Medulla oblongata (tissue), 1 donor: ENCODE measurements at regions not wholly inside any gene's neighbourhood (a gene's known extent, or its start where the extent isn't known, plus 50 kb on each side); places are given as distances from the start of the nearest gene placed in this dataset.
A peak's percentile ranks its signal among the peaks of the same experiment; 100 is the strongest.
"Not testable (repeated sequence)": the region's sequence is repeated elsewhere in the genome, so short reads cannot be mapped to it uniquely, and the experiment has no call there.

ENCODE experiments used
- DNase-seq: peaks from one replicate; pipeline ENCODE4 v3.0.0-alpha.2; 2015; ENCODE audit errors: extremely low spot score

GRCh38 chr3:87101861-87102625, 111.1 kb upstream of the VGLL3 start:
- no peak for DNase-seq

- DNase-seq = not testable (repeated sequence)
Measured at GRCh38 chr3:87097733-87098132, 106.8 kb upstream of the VGLL3 start.

- no peak for DNase-seq
Measured at GRCh38 chr3:87090631-87091030, 99.7 kb upstream of the VGLL3 start.

- peak; percentile 92 for DNase-seq
Measured at GRCh38 chr3:87088993-87089841, 98.3 kb upstream of the VGLL3 start.

- peak; percentile 41 for DNase-seq
Measured at GRCh38 chr3:87088430-87088992, 97.6 kb upstream of the VGLL3 start.

GRCh38 chr3:87084868-87085267, 93.9 kb upstream of the VGLL3 start:
- DNase-seq = no peak

- DNase-seq = peak; percentile 88
Measured at GRCh38 chr3:87082796-87083440, 92.0 kb upstream of the VGLL3 start.

- no peak for DNase-seq
Measured at GRCh38 chr3:87077355-87077754, 86.4 kb upstream of the VGLL3 start.

- no peak for DNase-seq
Measured at GRCh38 chr3:87076946-87077345, 86.0 kb upstream of the VGLL3 start.

- DNase-seq = no peak
Measured at GRCh38 chr3:87073496-87074145, 82.7 kb upstream of the VGLL3 start.

- DNase-seq = no peak
Measured at GRCh38 chr3:87072446-87072845, 81.5 kb upstream of the VGLL3 start.

- no peak for DNase-seq
Measured at GRCh38 chr3:87069971-87070370, 79.0 kb upstream of the VGLL3 start.

- no peak for DNase-seq
Measured at GRCh38 chr3:87069021-87069420, 78.1 kb upstream of the VGLL3 start.

- DNase-seq = no peak
Measured at GRCh38 chr3:87062685-87063084, 71.7 kb upstream of the VGLL3 start.

- DNase-seq = no peak
Measured at GRCh38 chr3:87057474-87057873, 66.5 kb upstream of the VGLL3 start.

- no peak for DNase-seq
Measured at GRCh38 chr3:87053553-87053952, 62.6 kb upstream of the VGLL3 start.

- DNase-seq = no peak
Measured at GRCh38 chr3:87052499-87053260, 61.7 kb upstream of the VGLL3 start.

GRCh38 chr3:87047852-87048251, 56.9 kb upstream of the VGLL3 start:
- no peak for DNase-seq

- no peak for DNase-seq
Measured at GRCh38 chr3:87046241-87046640, 55.3 kb upstream of the VGLL3 start.

GRCh38 chr3:87045473-87045872, 54.5 kb upstream of the VGLL3 start:
- no peak for DNase-seq

- no peak for DNase-seq
Measured at GRCh38 chr3:87044846-87045245, 53.9 kb upstream of the VGLL3 start.
